ENCODE measurements at regions not wholly inside any gene's neighbourhood (a gene's known extent, or its start where the extent isn't known, plus 50 kb on each side); places are given as distances from the start of the nearest gene placed in this dataset.

- no peak for ATAC-seq (ENCODE audit: low read depth)
Measured at GRCh38 chr6:81067057-81067456, 685.4 kb downstream of the TENT5A start.

GRCh38 chr6:81063891-81064290 lies 688.6 kb downstream of the TENT5A start:
- Histone ChIP-seq H3K36me3 (ENCODE audit: low read depth) (no peaks in the 10 kb centered on the region), H3K4me3 (ENCODE audit: severe bottlenecking) (no peak overlapping the region), H3K4me1 (ENCODE audit: insufficient read depth, poor library complexity, severe bottlenecking) (no peaks in the 10 kb centered on the region), H3K27ac (ENCODE audit: poor library complexity, severe bottlenecking) (no peak overlapping the region), H3K9me3 (ENCODE audit: severe bottlenecking) (no peaks in the 10 kb centered on the region), H3K27me3 (ENCODE audit: insufficient read depth, poor library complexity, severe bottlenecking) (no peaks in the 10 kb centered on the region)
- ATAC-seq (ENCODE audit: low read depth) (no peak), DNase-seq (ENCODE audit: low spot score) (no peak)
- no peak for TF ChIP-seq CTCF (IDR thresholded peaks at IDR 0.05; ENCODE audit: poor library complexity, severe bottlenecking)

More at GRCh38 chr6:81067057-81067456, 685.4 kb downstream of the TENT5A start:
- no peaks in the 10 kb centered on the region for H3K4me1 ChIP-seq (ENCODE audit: insufficient read depth, poor library complexity, severe bottlenecking)
- DNase-seq (ENCODE audit: low spot score) = no peak
- H3K4me3 ChIP-seq (ENCODE audit: severe bottlenecking) = no peak overlapping the region
- H3K27ac ChIP-seq (ENCODE audit: poor library complexity, severe bottlenecking) = no peak overlapping the region
- TF ChIP-seq CTCF (IDR thresholded peaks at IDR 0.05; ENCODE audit: poor library complexity, severe bottlenecking) = no peak
- H3K36me3 ChIP-seq (ENCODE audit: low read depth) = no peaks in the 10 kb centered on the region
- no peaks in the 10 kb centered on the region for H3K9me3 ChIP-seq (ENCODE audit: severe bottlenecking)
- no peaks in the 10 kb centered on the region for H3K27me3 ChIP-seq (ENCODE audit: insufficient read depth, poor library complexity, severe bottlenecking)

GRCh38 chr6:81054036-81054435 lies 698.4 kb downstream of the TENT5A start:
- ATAC-seq (ENCODE audit: low read depth) = no peak
- H3K27me3 ChIP-seq (ENCODE audit: insufficient read depth, poor library complexity, severe bottlenecking) = no peaks in the 10 kb centered on the region
- no peak for TF ChIP-seq CTCF (IDR thresholded peaks at IDR 0.05; ENCODE audit: poor library complexity, severe bottlenecking)
- H3K4me1 ChIP-seq (ENCODE audit: insufficient read depth, poor library complexity, severe bottlenecking) = no peaks in the 10 kb centered on the region
- H3K36me3 ChIP-seq (ENCODE audit: low read depth) = 0 out of 2 replicates have a peak, but pooled peaks cover 4% of the 10 kb centered on the region
- H3K27ac ChIP-seq (ENCODE audit: poor library complexity, severe bottlenecking) = no peak overlapping the region
- H3K9me3 ChIP-seq (ENCODE audit: severe bottlenecking) = no peaks in the 10 kb centered on the region
- H3K4me3 ChIP-seq (ENCODE audit: severe bottlenecking) = no peak overlapping the region
- DNase-seq (ENCODE audit: low spot score) = no peak

GRCh38 chr6:81051952-81052351 lies 700.5 kb downstream of the TENT5A start:
- H3K4me3 ChIP-seq (ENCODE audit: severe bottlenecking) = no peak overlapping the region
- ATAC-seq (ENCODE audit: low read depth) = no peak

More at GRCh38 chr6:81051952-81052351, 700.5 kb downstream of the TENT5A start:
- no peaks in the 10 kb centered on the region for H3K4me1 ChIP-seq (ENCODE audit: insufficient read depth, poor library complexity, severe bottlenecking)
- TF ChIP-seq CTCF (IDR thresholded peaks at IDR 0.05; ENCODE audit: poor library complexity, severe bottlenecking) = no peak
- H3K27ac ChIP-seq (ENCODE audit: poor library complexity, severe bottlenecking) = no peak overlapping the region
- no peaks in the 10 kb centered on the region for H3K27me3 ChIP-seq (ENCODE audit: insufficient read depth, poor library complexity, severe bottlenecking)
- no peak for DNase-seq (ENCODE audit: low spot score)
- H3K36me3 ChIP-seq (ENCODE audit: low read depth) = 0 out of 2 replicates have a peak, but pooled peaks cover 4% of the 10 kb centered on the region
- H3K9me3 ChIP-seq (ENCODE audit: severe bottlenecking) = no peaks in the 10 kb centered on the region
